WERI-Rb-1 (cell line): ENCODE measurements at regions not wholly inside any gene's neighbourhood (a gene's known extent, or its start where the extent isn't known, plus 50 kb on each side); places are given as distances from the start of the nearest gene placed in this dataset.

Experiments used
- DNase-seq: peaks from one replicate; pipeline ENCODE4 v3.0.0-alpha.2; 2020
- H3K27ac ChIP-seq: fragments of 250-450 bp; sonication (Bioruptor Pico); 2 replicates; pipeline ENCODE4 v1.5.1; 2020; ENCODE audit warnings: mild to moderate bottlenecking, moderate library complexity
- H3K27me3 ChIP-seq: fragments of 250-450 bp; sonication (Bioruptor Pico); 2 replicates; pipeline ENCODE4 v1.5.1; 2021; ENCODE audit warnings: mild to moderate bottlenecking, low read depth, moderate library complexity; ENCODE audit not compliant: insufficient read depth, severe bottlenecking
- H3K36me3 ChIP-seq: fragments of 250-450 bp; sonication (Bioruptor Pico); 2 replicates; pipeline ENCODE4 v1.5.1; 2020; ENCODE audit warnings: mild to moderate bottlenecking, moderate library complexity
- H3K4me3 ChIP-seq: 2 replicates; pipeline ENCODE4 v1.5.1; 2011; ENCODE audit warnings: low read depth, mild to moderate bottlenecking, control low read depth, low read length
- H3K9me3 ChIP-seq: fragments of 250-450 bp; sonication (Bioruptor Pico); 2 replicates; pipeline ENCODE4 v1.5.1; 2021; ENCODE audit warnings: mild to moderate bottlenecking, moderate library complexity; ENCODE audit not compliant: severe bottlenecking
- CTCF ChIP-seq: IDR thresholded peaks from 2 replicates; pipeline ENCODE4 v1.5.1; 2011; ENCODE audit warnings: low read depth, mild to moderate bottlenecking, control low read depth, inconsistent platforms, low read length

GRCh38 chr2:56021579-56021978, 98.0 kb upstream of the EFEMP1 start:
- no peaks in the 10 kb centered on the region for H3K36me3 ChIP-seq
- no peak overlapping the region for H3K27ac ChIP-seq
- no peaks in the 10 kb centered on the region for H3K9me3 ChIP-seq
- DNase-seq: no peak
- H3K27me3 ChIP-seq: no peaks in the 10 kb centered on the region
- TF ChIP-seq CTCF: no peak
- no peak overlapping the region for H3K4me3 ChIP-seq

GRCh38 chr2:56025469-56026193, 102.0 kb upstream of the EFEMP1 start:
- H3K9me3 ChIP-seq: no peaks in the 10 kb centered on the region
- H3K36me3 ChIP-seq: no peaks in the 10 kb centered on the region
- DNase-seq: no peak
- no peak overlapping the region for H3K27ac ChIP-seq
- no peak overlapping the region for H3K4me3 ChIP-seq
- TF ChIP-seq CTCF: no peak
- H3K27me3 ChIP-seq: no peaks in the 10 kb centered on the region

GRCh38 chr2:56026828-56027227, 103.2 kb upstream of the EFEMP1 start:
- DNase-seq: no peak
- no peaks in the 10 kb centered on the region; the same call in 1 of the 2 replicates for H3K36me3 ChIP-seq
- H3K4me3 ChIP-seq: no peak overlapping the region
- H3K27me3 ChIP-seq: no peaks in the 10 kb centered on the region
- TF ChIP-seq CTCF: no peak
- no peak overlapping the region for H3K27ac ChIP-seq
- H3K9me3 ChIP-seq: no peaks in the 10 kb centered on the region

- no peak for DNase-seq
- Histone ChIP-seq H3K36me3 (no peaks in the 10 kb centered on the region; the same call in 1 of the 2 replicates), H3K27ac (no peak overlapping the region), H3K27me3 (no peaks in the 10 kb centered on the region), H3K9me3 (no peaks in the 10 kb centered on the region), H3K4me3 (no peak overlapping the region)
- no peak for TF ChIP-seq CTCF
Measured at GRCh38 chr2:56030062-56030461, 106.5 kb upstream of the EFEMP1 start.

GRCh38 chr2:56030901-56031300, 107.3 kb upstream of the EFEMP1 start:
- no peak for DNase-seq
- H3K27me3 ChIP-seq: no peaks in the 10 kb centered on the region
- no peak for TF ChIP-seq CTCF
- H3K36me3 ChIP-seq: no peaks in the 10 kb centered on the region; the same call in 1 of the 2 replicates
- H3K4me3 ChIP-seq: no peak overlapping the region
- no peak overlapping the region for H3K27ac ChIP-seq
- no peaks in the 10 kb centered on the region for H3K9me3 ChIP-seq

GRCh38 chr2:56034258-56034657, 110.7 kb upstream of the EFEMP1 start:
- Histone ChIP-seq H3K4me3 (no peak overlapping the region), H3K36me3 (no peaks in the 10 kb centered on the region; the same call in 1 of the 2 replicates), H3K9me3 (no peaks in the 10 kb centered on the region), H3K27me3 (no peaks in the 10 kb centered on the region), H3K27ac (no peak overlapping the region)
- DNase-seq: no peak
- TF ChIP-seq CTCF: no peak
